Skeletal muscle satellite cell (primary cell): ENCODE measurements at regions not wholly inside any gene's neighbourhood (a gene's known extent, or its start where the extent isn't known, plus 50 kb on each side); places are given as distances from the start of the nearest gene placed in this dataset.
A peak's percentile ranks its signal among the peaks of the same experiment; 100 is the strongest.

Experiments used
- H3K27me3 ChIP-seq: 2 replicates; pipeline ENCODE4 v1.7.0; 2013; ENCODE audit warnings: low read length; ENCODE audit not compliant: control insufficient read depth, insufficient read depth
- H3K36me3 ChIP-seq: 2 replicates; pipeline ENCODE4 v1.7.0; 2013; ENCODE audit warnings: mild to moderate bottlenecking, control low read depth, low read length; ENCODE audit not compliant: insufficient read depth
- H3K4me1 ChIP-seq: 2 replicates; pipeline ENCODE4 v1.7.0; 2013; ENCODE audit warnings: low read length; ENCODE audit not compliant: control insufficient read depth, insufficient read depth
- H3K4me2 ChIP-seq: 2 replicates; pipeline ENCODE4 v1.7.0; 2013; ENCODE audit warnings: mild to moderate bottlenecking, low read length
- H3K4me3 ChIP-seq: 2 replicates; pipeline ENCODE4 v1.7.0; 2013; ENCODE audit warnings: low read length
- H3K9ac ChIP-seq: 2 replicates; pipeline ENCODE4 v1.7.0; 2013; ENCODE audit warnings: mild to moderate bottlenecking, low read depth, low read length, moderate library complexity
- H3K9me3 ChIP-seq: replicated peaks from 2 replicates; pipeline ENCODE4 v1.7.0; 2013; ENCODE audit warnings: mild to moderate bottlenecking, control low read depth, low read length

DNA sequence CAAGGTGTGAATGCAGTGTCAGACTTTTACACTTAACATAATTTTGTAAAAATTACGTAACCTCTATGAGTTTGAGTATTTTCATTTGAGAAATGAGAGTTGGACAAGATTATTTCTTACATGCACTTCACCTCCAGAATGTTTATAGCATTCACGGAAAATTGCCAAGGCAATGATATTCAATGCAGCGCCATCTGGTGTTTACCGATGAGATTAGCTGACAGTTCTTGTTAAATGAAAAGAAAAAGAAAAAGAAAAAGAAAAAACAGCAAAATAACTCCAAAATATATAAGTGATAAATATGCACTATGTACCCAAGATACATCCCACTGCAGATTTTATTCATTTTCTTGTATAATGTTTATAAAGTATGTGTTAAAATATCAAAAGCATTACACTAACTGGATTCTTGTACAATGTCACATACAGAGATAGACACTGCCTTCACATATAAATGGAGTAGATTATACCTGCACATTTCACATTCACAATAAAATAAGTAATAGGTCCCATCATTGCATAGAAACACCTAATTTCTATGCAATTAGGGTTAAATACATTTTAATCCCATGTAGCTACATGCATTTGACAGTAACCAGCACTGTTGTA, 976.3 kb upstream of the FAT3 start:
- H3K4me2 ChIP-seq, result no peak overlapping the region
- no peak overlapping the region for H3K4me3 ChIP-seq
- H3K9me3 ChIP-seq, result no peaks in the 10 kb centered on the region
- no peaks in the 10 kb centered on the region for H3K36me3 ChIP-seq
- no peaks in the 10 kb centered on the region for H3K27me3 ChIP-seq
- peaks cover 2% of the 10 kb centered on the region for H3K4me1 ChIP-seq
- H3K9ac ChIP-seq, result no peak overlapping the region

DNA sequence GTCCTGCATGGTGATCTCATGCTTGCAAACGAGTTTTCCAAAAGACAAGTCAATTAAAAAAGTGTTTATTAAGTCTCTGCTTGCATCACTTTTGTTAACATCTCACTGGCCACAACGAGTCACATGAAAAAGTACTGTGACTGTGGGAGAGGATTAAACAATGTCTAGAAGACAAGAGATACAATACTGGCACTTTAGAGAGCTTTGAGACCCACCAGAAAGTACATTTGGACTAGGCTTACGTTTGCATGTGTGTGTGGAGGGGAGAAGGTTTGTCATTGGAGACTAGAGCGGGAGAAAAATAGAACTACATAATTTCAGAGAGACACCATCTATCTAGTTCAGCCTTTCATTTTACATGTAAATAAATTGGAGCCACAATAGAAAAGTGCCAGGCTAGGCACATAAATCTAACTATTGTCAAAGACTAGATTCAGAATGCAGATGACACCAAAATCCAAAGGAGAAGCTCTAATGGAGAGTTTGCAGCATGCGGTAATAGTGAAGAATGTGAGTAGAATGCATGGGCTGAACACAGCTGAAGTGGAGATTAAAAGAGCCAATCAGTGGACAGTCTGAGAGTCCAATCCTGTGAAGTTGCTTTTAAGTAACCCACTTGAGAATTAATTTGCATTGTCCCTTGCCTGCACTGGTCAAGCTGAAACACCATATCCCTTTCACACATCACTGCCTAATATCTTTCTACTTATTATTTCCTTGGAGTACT, 977.4 kb upstream of the FAT3 start:
- Histone ChIP-seq H3K4me1 (peaks cover 8% of the 10 kb centered on the region), H3K9ac (no peak overlapping the region), H3K36me3 (no peaks in the 10 kb centered on the region), H3K9me3 (no peaks in the 10 kb centered on the region), H3K4me3 (no peak overlapping the region), H3K27me3 (no peaks in the 10 kb centered on the region), H3K4me2 (no peak overlapping the region)

DNA sequence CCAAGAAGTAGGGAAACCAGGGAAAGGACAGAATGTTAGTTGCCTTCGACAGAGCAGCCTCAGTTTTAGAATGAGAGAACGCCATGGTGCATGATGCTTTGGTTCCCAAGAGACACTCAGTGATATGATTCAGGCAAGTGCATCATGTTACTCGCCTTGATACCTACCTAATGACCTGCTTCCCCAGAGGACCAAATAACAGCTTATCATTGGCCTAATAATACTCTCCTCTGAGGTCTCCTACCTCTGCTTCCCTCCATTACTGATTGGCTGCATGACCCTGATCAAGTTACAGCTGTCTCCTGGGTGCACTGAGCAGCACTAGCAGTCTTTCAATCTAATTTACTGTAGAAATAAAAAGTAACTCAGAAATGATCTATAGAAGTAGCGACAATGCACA, 979.7 kb upstream of the FAT3 start:
- Histone ChIP-seq H3K4me2 (no peak overlapping the region), H3K36me3 (no peaks in the 10 kb centered on the region)

DNA sequence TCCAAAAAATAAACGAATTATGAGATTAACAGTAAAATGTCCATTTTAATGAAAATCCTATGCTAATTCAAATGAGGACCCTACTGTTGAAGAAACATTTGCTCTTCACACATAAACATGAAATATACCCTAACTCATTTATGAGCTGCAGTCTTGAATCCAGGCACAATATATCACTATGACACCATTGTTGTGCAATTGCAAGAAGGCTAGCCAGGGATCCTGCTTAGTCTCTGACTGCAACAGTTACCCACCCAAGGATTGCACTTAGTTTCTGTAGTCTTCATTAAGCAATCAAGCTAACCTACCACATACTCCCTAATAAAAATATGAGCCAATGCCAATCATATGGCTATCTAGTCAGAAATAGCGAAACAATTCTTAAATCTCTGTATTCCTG, 981.0 kb upstream of the FAT3 start:
- H3K4me3 ChIP-seq, result no peak overlapping the region
- H3K4me1 ChIP-seq, result peaks cover 8% of the 10 kb centered on the region
- no peaks in the 10 kb centered on the region for H3K27me3 ChIP-seq
- no peak overlapping the region for H3K4me2 ChIP-seq
- H3K9ac ChIP-seq, result no peak overlapping the region
- H3K9me3 ChIP-seq, result no peaks in the 10 kb centered on the region
- no peaks in the 10 kb centered on the region for H3K36me3 ChIP-seq

More for the DNA sequence above, 979.7 kb upstream of the FAT3 start:
- no peak overlapping the region for H3K4me3 ChIP-seq
- H3K9me3 ChIP-seq, result no peaks in the 10 kb centered on the region
- peaks cover 8% of the 10 kb centered on the region for H3K4me1 ChIP-seq
- no peak overlapping the region for H3K9ac ChIP-seq
- H3K27me3 ChIP-seq, result no peaks in the 10 kb centered on the region

DNA sequence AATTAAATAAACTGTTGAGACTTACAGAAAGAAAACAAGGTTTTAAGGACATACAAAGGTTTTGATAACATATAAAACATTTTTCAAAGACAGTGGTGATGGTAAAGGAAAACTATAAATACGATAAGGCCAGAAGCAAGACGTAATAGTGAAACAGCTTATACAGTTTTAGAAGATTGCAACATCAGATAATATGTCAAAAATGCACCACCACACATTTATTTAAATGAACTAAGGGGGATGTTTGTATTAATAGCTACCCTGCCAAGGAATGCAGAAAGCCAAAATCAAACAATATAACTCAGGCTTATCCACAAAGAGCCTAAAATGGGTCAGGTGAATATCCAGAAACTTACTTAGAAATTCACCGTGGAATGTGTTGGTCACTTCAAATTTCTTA, 981.6 kb upstream of the FAT3 start:
- Histone ChIP-seq H3K9ac (no peak overlapping the region), H3K36me3 (no peaks in the 10 kb centered on the region), H3K4me1 (peaks cover 8% of the 10 kb centered on the region), H3K9me3 (no peaks in the 10 kb centered on the region), H3K27me3 (no peaks in the 10 kb centered on the region), H3K4me3 (no peak overlapping the region), H3K4me2 (no peak overlapping the region)

DNA sequence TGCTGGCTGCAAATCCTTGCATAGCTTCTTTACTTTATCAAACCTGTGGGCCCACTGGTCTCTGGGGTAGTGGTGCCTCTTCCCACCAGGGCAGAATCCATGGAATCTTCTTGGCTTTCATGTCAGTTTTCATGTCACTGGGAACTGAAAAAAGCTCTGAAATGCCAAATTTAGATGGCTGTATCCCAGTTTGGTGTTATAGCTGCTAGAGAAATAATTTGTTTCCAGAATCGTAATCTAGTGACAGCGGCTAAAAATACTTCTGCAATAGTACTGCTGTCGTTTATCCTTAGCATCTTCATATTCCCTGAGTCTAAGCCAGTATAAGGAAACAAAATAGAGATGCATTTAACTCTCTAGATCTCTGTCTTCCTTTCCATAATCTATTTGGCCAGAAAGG, 983.4 kb upstream of the FAT3 start:
- Histone ChIP-seq H3K27me3 (no peaks in the 10 kb centered on the region), H3K9ac (no peak overlapping the region), H3K9me3 (no peaks in the 10 kb centered on the region), H3K36me3 (no peaks in the 10 kb centered on the region), H3K4me2 (no peak overlapping the region), H3K4me1 (peaks cover 8% of the 10 kb centered on the region), H3K4me3 (no peak overlapping the region)

DNA sequence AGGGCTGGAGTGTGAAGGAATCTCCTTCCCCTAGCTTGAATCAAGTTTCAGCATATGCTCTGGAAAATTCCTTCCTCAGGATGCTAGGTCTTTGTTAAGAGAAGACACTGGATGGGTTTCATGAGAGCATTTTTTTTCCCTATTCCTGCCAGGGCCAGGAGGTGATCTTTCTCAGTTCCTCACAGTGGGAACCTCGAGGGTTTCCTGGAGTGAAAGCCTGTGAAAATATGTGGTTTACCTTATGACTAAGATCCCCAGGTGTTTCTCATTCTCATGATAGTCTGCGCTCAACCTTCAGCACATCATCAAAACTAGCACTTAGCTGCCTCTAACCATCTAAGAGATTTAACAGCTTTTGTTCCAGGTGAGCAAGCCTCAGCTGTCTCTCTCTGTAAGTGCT, 985.3 kb upstream of the FAT3 start:
- Histone ChIP-seq H3K4me1 (peaks cover 8% of the 10 kb centered on the region), H3K27me3 (no peaks in the 10 kb centered on the region), H3K4me2 (no peak overlapping the region), H3K9me3 (no peaks in the 10 kb centered on the region), H3K36me3 (no peaks in the 10 kb centered on the region), H3K4me3 (no peak overlapping the region), H3K9ac (no peak overlapping the region)

DNA sequence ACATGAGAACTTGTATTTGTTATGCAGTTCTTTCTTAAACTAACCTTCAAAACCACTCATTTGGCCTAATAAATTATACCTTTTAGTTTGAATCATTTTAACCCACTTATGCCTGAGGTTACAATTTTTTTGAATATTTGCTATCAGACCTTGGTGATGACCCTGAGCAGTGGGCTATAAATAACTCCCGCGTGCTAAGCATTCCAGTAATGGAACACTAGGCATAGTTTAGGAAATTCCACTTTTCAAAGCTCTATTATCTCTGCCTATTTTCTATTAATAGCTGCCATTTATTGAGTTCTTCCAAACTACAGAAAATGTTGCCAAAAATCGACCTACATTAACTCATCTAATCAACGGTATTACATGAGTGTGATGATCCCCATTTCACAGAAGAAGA, 993.4 kb upstream of the FAT3 start:
- Histone ChIP-seq H3K27me3 (no peaks in the 10 kb centered on the region), H3K4me2 (no peak overlapping the region), H3K36me3 (no peaks in the 10 kb centered on the region)

DNA sequence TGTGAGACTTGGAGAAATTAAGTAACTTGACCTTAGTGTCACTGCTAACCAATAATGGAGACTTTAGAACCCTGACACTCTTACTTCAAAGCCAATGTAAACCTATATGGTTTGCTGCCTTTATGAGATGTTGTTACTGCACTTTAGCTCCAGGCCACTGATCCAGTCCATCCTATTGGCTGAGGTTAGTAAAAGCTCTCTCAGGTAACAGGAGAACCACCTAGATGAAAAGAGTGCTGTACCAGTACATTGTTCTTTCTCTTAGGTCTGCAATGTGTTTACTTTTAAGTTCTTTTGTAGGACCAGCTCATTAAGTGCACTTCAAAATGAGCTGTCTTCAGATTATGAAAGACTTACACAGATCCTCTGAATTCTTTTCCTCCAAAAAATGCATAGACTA, 994.0 kb upstream of the FAT3 start:
- Histone ChIP-seq H3K27me3 (no peaks in the 10 kb centered on the region), H3K4me3 (no peak overlapping the region), H3K9ac (no peak overlapping the region)

More for the DNA sequence above, 993.4 kb upstream of the FAT3 start:
- no peak overlapping the region for H3K9ac ChIP-seq
- H3K4me1 ChIP-seq, result peaks cover 6% of the 10 kb centered on the region
- no peaks in the 10 kb centered on the region for H3K9me3 ChIP-seq
- H3K4me3 ChIP-seq, result no peak overlapping the region

DNA sequence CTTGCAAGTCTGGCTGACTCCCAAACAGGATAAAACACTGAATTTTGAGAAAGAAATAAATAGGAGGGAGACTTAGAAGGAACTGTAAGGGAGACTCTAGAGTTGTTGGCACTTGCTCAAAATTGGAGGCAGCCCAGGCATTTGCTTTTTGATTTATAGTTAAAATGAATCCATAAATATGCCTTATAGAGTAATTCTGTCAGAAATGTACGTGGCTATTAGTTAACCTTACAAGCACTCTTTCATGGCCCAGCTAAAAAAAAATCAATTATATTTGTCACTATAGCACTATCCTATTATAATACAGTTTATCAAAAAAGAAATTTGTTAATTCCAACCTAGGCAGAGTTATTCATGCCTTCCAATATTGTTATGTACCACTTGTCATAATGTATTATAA, 1000.0 kb upstream of the CHORDC1 start:
- no peaks in the 10 kb centered on the region for H3K36me3 ChIP-seq

More for the DNA sequence above, 994.0 kb upstream of the FAT3 start:
- Histone ChIP-seq H3K4me2 (no peak overlapping the region), H3K9me3 (no peaks in the 10 kb centered on the region), H3K4me1 (peaks cover 6% of the 10 kb centered on the region), H3K36me3 (no peaks in the 10 kb centered on the region)

DNA sequence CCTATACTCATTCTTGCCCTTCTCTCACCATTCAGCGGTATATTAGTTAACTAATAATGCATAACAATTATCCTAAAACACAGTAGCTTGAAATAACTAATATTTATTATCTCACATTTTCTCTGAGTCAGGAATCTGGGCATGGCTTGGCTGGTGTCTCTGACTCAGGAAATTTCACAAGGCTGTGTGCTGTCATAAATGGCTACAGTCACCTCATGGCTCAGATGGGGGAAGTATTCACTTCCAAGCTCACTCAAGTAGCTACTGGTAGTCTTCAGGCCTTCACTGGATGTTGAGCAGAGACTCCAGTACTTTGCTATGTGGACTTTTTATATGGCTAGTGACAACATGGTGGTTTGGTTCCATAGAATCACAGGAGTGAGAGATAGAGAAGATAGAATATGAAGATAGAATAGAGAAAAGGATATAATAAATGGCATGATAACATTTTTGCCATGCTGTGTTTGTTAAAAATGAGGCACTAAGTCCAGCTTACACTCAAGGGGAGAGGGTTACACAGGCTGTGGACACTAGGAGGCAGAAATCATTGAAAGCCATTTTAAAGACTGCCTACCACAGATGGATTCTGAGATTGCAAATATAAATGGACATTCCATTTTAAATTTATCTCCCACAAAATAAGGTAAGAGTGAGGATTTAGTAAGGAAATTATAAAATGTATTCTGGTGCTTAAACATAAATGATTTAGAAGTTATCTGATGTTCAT, 997.8 kb upstream of the CHORDC1 start:
- H3K9me3 ChIP-seq, result no peaks in the 10 kb centered on the region
- H3K4me1 ChIP-seq, result peaks cover 28% of the 10 kb centered on the region
- peak overlapping the region; percentile 28 for H3K9ac ChIP-seq
- H3K4me2 ChIP-seq, result peak overlapping the region; percentile 15
- no peaks in the 10 kb centered on the region for H3K27me3 ChIP-seq
- H3K4me3 ChIP-seq, result no peak overlapping the region
- no peaks in the 10 kb centered on the region for H3K36me3 ChIP-seq

More for the DNA sequence above, 1000.0 kb upstream of the CHORDC1 start:
- Histone ChIP-seq H3K9me3 (no peaks in the 10 kb centered on the region), H3K4me2 (no peak overlapping the region), H3K4me3 (no peak overlapping the region), H3K9ac (no peak overlapping the region), H3K27me3 (no peaks in the 10 kb centered on the region), H3K4me1 (peaks cover 22% of the 10 kb centered on the region)
